ENCODE measurements at regions not wholly inside any gene's neighbourhood (a gene's known extent, or its start where the extent isn't known, plus 50 kb on each side); places are given as distances from the start of the nearest gene placed in this dataset.

GRCh38 chrX:26922278-26922677 is 540.9 kb downstream of the PPP4R3C start:
- no peak for TF ChIP-seq POLR2A (IDR thresholded peaks at IDR 0.05)
- TF ChIP-seq CTCF (IDR thresholded peaks at IDR 0.05): no peak
- TF ChIP-seq POLR2AphosphoS5 (IDR thresholded peaks at IDR 0.05): no peak
- TF ChIP-seq EP300 (IDR thresholded peaks at IDR 0.05; ENCODE audit: low read depth): no peak

Measured in transverse colon (tissue), 4 donors.